Fibroblast of lung (primary cell): ENCODE measurements at regions not wholly inside any gene's neighbourhood (a gene's known extent, or its start where the extent isn't known, plus 50 kb on each side); places are given as distances from the start of the nearest gene placed in this dataset.

Experiments
- CTCF ChIP-seq, 2 donors: IDR thresholded peaks in 1 of 2; conservative IDR thresholded peaks in 1 of 2; 1 replicate in 1 of 2; 2 replicates in 1 of 2; pipeline ENCODE4 v1.5.1; 2011 to 2012; ENCODE audit warnings: low read length in 2 of 2, control low read depth in 1 of 2, inconsistent platforms in 1 of 2, low read depth in 1 of 2, mild to moderate bottlenecking in 1 of 2
- EZH2 ChIP-seq: IDR thresholded peaks from 2 replicates; pipeline ENCODE4 v1.5.1; 2012; ENCODE audit warnings: low read length, control low read depth, mild to moderate bottlenecking; ENCODE audit errors: missing control alignments

- TF ChIP-seq CTCF (conservative IDR thresholded peaks at IDR 0.05 in 1 of 2, IDR thresholded peaks at IDR 0.05 in 1 of 2; ENCODE audit: low read depth in 1 of 2, low read length in 2 of 2) (no peak), EZH2 (no peak)
Measured at GRCh38 chr9:80435591-80435990, 863.8 kb downstream of the TLE4 start.
